MV-4-11 (cell line): ENCODE measurements at regions not wholly inside any gene's neighbourhood (a gene's known extent, or its start where the extent isn't known, plus 50 kb on each side); places are given as distances from the start of the nearest gene placed in this dataset.
A peak's percentile ranks its signal among the peaks of the same experiment; 100 is the strongest.

ENCODE experiments used
- DNase-seq: peaks from one replicate; lab custom pipeline; 2025; lab: John Stamatoyannopoulos, UW

DNA sequence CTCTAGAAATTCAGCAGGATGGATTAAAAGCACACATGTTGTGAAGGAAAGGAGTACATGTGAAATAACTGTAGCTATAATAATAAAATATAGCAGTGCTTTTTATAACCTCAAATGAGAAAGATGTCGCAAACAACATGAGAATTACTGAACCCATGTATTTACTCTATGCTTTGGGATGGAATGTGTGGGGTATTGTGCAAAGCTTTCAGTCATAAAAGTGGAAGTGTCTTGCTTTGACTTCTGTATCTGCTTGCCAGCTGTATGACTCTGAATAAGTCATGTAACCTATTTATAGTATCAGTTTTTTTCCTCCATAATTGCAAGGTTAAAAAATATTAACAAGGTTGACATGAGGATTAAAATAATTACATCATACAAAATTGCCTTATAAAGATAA lies 519.3 kb upstream of the CADM2 start:
- DNase-seq: peak; percentile 78

DNA sequence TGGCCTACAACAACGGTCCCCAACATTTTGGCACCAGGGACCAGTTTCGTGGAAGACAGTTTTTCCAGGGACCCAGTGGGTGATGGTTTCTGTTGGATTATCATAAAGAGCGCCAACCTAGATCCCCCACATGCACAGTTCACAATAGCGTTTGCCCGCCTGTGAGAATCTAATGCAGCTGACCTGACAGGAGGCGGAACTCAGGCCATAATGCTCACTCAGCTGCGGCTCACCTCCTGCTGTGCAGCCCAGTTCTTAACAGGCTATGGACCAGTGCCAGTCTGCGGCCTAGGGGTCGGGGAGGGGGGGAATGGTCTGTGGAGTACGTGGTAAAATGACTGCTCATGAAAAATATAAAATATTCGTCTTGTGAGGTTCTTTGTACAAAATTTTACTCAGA lies 518.5 kb upstream of the CADM2 start:
- no peak for DNase-seq

DNA sequence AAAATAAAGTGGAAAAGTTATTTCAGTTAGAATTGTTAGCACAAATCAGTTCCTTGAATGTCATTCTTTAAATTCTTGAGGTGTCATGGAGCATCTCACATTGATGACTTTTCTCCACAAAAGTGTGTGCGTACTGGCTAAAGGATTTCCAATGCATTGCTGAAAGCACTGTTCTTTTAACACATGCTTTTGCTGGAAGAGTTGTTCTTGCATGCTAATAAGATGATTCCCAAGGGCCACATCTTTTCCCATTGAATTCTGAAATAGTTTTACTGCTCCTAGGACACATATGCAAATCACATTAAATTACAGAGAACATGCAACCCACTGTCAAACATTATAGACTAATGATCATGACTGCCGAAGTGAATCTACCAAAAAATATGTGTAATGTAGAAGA lies 516.3 kb upstream of the CADM2 start:
- no peak for DNase-seq

DNA sequence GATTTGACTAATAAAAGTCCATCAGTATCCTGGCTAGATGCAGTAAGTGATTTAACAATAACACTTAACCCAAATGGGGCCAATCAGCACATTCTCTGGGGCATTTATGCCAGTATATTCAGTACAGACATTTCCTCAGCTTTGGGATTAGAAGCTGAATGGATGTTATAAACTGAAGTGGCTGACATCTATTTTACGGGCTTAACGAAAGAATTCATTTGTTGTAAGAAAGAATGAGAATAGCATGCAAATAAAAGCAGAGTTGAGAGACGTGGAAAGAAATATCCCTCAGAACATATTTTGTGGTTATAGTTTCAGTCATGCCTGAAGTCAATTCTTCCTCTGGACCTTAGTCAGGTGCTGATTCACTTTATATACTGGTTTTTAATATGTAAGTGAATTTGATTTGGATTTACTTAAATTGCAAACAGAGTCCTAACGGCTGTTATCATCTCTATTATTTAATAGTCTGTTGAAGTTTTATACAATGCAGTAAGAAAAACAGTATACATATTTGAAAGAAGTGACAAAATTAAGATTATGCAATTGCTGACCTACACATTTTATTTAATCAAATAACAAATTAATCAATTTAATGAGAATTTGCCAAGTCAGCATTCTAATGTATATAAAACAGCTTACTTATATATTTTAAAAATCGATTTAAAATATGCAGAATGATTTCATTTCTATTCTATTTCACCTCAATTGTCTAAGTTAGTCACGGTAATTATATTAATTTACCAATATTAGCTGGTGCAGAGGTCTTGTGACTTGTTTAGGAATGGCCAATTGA lies 513.9 kb upstream of the CADM2 start:
- DNase-seq: no peak

DNA sequence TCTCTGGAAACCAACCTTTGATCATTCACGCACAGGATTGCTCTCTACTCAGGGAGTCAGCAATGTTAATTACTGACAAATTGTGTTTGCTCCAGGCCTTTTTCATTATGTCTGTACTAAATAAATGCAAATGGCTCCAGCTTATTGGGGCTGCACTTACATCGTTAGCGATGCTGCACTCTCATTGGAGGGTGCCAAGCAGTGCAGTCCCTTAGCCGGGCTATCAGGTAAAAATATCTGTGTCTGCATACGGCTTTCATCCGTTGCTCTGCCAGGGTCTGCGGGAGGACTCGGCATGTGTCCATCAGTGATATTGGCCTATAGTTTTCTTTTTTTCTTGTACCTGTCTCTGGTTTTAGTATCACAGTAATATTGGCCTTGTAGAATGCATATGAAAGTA lies 471.5 kb upstream of the CADM2 start:
- no peak for DNase-seq

DNA sequence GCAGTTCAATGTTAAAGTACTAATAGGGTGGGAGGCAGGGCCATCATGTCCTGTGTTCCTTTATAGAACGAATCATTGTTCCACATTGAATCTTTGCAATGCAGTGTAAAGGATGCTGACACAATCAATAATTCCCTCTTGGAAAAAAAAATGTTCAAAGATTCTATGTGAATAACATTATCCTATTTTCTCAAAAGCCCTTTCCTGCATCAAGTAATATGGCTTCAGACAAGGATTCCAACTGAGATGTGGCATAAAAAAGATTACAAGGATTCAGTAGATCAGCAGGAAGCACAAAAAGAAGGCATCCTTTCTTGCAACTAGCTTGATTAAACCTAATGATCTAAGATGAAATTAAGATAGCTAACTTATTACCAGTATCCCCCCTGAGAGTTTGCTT lies 454.0 kb upstream of the CADM2 start:
- DNase-seq: no peak

DNA sequence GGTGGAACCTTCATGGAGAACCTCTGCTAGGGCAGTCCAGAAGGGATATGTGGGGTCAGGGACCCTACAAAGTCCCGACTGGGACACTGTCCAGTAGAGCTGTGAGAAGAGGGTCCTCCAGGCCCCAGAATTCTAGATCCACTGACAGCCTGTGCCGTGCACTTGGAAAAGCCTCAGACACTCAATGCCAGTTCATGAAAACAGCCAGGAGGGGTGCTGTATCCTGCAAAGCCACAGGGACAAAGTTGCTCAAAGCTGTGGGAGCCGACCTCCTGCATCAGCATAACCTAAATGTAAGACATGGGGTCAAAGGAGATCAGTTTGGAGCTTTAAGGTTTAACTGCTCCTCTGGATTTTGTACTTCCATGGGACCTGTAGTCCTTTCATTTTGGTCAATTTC lies 448.8 kb upstream of the CADM2 start:
- DNase-seq: no peak

DNA sequence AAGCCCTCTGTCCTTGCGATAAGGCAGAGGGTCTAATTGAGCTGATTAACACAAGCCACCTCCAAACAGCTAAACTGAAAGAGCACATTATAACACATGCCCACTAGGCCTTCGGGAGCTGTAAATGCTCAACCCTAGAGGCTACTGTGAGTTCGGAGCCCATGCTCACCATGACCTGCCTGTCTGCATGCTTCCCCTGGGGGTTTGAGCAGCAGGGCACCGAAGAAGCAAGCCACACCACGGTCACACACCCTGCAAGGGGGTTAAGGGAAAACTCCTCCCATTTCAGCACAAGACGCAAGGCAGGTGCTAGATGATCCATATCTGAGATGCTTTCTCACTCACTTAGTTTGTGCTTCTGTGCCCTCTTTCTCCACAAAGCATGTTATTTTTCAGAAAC lies 435.9 kb upstream of the CADM2 start:
- DNase-seq: no peak

DNA sequence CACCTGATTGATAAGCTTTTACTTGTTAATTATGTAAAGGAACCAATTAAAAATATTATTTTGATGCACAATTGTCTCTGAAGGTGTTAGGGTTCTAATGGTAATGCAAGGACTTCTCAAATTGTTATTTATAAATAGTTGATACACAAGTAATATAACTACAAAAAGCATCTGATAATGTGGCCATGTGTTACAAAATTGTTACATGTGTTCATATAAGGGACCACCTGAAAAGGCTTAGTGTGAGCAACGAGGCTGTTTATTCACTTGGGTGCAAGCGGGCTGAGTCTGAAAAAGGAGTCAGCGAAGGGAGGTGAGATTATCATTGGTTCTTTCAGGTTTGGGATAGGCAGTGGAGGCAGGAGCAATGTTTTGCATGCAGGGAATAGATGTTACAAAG lies 421.9 kb upstream of the CADM2 start:
- DNase-seq: no peak

DNA sequence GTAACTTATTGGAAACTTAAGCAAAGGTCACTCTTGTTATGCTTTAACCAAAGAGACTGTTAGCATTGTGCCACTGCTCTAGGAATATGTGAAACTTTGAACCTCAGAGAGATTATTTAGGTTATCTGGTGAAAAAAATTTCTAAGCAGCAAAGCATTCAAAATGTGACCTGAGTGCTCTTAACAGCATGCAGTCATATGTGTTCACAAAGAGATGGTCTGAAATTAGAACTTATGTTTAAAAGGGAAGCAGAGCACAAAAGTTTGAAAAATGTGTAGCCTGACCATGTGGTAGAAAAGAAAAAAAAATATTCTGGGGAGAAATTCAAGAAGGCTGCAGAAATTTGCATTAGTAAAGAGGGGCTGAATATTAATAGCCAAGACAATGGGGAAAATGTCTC lies 420.2 kb upstream of the CADM2 start:
- DNase-seq: no peak

DNA sequence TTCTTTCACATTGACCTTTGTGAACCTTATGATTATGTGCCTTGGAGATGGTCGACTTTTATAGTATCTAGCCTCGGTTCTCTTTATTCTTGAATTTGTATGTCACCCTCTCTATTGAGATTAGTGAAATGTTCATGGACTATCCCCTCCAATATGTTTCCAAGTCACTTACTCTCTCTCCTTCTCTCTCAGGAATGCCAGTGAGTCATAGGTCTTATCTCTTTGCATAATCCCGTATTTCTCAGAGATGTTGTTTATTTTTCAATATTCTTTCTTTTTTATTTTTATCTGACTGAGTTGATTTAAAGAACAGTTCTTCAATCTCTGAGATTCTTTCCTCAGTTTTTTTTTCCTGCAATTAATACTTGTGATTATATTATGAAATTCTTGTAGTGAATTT lies 411.6 kb upstream of the CADM2 start:
- no peak for DNase-seq

DNA sequence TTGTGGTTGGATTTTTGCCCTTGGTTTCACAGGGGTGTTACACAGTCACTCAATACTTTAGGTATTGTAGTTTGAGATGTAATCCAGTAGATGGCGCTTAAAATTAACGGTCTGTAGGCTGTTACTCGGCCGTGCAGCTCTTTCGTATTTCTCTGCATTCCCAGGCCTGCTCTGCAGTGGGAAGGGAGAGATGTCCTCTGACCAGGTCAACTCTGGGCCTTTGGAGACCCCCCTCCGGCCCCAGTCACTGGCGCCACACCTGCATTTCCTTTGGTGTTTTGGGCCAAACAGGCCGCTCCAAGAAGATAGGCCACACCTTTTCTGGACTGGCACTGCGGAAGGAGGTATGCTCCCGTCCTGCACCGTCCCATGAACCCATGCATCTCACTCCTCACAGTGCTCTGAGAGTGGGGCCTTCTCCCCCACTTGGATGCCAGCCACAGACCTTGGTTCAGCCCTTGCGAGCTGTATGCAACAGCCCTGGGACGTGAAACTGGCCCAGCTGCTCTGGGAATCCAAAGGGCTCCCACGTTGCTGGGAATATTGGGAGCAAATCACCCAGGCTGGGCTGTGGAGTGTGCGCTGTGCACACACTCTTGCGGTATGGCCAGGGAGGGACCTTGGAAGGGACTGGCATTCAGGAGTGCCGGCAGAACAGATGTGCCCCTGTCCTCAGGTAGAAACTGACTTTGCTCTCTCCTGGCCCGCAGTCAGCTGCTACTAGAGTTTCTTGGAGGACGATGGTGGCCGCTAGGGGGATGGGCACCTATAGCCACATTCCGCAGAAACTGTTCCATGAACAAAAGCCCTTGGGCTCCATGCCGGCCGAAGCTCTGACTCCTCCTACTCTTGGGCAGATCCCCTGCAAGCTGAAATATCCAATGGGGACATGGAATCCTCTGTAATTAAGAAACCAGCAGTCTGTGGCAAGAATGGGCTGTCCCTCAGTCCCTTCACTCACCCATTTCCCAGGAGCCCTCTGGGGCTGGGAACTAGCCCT lies 410.5 kb upstream of the CADM2 start:
- peak; percentile 11 for DNase-seq

DNA sequence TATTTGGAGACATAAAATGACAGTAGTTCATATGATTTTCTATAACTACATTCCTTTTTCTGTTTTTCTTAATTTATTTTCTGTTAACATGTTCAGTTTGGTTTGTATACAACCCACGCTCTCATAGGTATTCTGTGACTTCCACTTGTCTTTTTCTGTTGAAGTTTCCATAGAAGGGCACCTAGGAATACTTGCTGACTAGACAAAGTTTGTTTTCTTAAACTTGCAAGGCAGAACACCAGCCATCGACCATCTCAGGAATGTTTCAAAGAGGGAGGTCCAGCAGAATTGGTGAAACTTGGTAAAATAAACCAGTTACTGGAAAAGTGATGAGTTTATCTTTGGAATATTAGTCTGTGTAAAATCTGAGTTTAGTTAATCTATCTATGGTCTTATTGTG lies 403.2 kb upstream of the CADM2 start:
- DNase-seq: no peak

DNA sequence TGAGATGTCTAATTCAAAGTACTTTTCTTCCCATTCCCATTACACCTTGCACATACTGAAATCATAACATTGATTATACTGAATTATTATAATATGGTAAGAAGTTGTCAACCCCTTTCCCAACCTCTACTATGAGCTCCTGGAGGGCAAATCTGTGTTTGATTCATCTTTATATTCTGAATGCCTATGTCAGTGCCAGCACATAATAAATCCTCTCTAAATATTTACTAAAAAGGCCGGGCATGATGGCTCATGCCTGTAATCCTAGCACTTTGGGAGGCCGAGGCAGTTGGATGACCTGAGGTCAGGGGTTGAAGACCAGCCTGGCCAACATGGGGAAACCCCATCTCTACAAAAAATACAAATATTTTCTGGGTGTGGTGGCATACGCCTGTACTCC lies 392.5 kb upstream of the CADM2 start:
- DNase-seq: no peak

DNA sequence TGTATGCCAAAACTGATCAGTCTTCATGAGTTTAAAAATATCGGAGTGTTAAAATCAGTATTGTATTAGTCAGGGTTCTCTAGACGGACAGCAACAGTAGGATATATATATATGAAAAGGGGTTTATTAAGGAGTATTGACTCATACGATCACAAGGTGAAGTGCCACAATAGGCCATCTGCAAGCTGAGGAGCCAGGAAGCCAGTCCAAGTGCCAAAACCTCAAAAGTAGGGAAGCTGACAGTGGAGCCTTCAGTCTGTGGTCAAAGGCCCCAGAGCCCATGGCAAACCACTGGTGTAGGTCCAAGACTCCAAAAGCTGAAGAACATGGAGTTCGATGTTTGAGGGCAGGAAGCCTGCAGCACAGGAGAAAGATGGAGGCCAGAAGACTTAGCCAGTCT lies 391.0 kb upstream of the CADM2 start:
- no peak for DNase-seq

DNA sequence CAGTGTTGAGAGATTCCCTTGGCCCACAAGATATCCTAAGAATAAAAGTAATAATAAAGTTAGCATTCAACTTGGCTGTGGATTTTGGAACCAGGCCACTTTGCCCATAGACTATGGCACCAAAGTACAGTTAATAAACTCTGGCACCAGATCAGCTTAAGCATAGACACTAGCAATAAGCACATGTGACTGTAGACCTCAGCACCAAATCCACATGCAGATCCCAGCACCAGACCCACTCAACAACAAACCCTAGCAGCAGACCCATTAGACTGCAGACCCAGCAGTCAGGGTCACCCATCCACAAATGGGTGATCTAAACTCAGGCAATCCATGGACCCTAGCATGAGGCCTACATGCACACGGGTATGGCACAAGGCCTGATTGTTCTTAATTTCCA lies 384.8 kb upstream of the CADM2 start:
- no peak for DNase-seq

DNA sequence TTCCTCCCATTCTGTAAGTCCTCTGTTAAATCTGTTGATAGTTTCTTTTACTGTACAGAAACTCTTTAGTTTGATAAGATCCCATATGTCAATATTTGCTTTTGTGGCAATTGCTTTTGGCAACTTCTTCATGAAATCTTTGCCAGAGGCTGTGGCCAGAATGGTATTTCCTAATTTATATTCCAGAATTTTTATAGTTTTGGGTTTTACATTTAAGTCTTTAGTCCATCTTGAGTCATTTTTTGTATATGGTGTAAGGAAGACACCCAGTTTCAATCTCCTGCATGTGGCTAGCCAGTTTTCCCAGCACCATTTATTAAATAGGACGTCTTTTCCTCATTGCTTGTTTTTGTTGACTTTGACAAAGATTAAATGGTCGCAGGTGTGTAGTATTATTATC lies 372.4 kb upstream of the CADM2 start:
- DNase-seq: no peak

DNA sequence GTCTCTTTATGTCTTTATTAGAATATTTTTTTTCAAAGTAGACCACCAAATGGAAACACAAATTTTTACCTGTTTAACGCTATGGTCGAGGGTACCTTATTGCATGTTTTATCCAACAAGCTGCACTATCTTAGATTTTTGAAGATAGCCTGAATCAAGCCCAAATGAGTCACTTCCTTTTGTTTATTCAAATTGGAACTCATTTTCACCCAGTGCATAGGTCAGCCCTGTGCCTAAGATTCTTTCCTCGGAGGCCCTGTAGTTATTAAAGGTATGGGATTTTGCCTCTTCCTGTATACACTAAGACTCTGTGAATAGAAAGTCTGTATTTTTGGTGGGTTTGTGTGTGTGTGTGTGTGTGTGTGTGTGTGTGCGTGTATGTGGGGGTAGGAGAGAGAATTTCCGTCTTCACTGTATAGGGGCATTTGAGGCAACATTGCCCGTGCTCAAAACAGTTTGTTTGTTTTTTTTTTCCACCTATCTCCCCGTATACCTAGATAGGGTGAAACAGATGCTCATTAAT lies 358.0 kb upstream of the CADM2 start:
- DNase-seq: no peak

DNA sequence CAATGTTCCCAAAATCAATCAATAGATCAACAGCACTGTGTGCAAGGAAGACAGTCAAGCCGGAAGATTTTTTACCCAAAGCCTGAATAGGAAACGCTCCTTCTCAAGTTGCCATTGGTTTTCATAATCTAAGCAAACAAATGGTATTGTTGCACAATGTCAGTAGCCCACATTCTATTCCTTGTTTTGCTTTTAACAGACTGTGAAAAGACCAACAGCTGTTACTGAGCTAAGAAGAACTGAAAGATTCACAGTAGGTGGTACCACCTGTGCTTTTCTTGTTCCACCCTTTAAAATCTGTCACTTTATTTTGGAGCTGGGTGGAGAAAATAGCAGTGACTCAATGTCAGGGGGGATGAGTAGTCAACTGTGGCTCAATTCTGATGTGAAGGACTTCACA lies 357.5 kb upstream of the CADM2 start:
- peak; percentile 84 for DNase-seq

DNA sequence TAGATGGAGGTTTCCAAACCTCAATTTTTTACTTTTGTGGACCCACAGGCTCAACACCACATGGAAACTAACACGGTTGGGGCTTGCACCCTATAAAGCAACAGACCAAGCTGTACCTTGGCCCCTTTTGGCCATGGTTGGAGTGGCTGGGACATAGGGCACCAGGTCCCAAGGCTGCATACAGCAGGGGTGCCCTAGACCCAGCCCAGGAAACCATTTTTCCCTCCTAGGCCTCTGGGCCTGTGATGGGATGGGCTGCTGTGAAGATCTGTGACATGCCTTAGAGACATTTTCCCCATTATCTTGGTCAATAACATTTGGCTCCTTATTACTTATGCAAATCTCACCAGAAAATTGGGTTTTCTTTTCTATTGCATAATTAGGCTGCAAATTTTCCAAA lies 337.0 kb upstream of the CADM2 start:
- no peak for DNase-seq

DNA sequence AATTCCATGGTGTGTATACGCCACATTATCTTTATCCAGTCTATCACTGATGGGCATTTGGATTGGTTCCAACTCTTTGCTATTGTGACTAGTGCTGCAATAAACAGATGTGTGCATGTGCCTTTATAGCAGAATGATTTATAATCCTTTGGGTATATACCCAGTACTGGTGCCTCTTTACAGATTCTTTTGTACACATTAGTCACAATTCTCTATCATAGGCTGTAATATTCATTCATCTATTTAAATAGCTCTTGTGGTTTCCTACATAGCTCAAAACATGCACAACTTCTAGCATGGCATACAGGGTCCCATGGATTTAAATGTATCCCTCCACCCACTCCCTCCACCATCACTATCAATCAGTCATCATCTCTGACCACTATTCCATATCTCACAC lies 324.1 kb upstream of the CADM2 start:
- no peak for DNase-seq

DNA sequence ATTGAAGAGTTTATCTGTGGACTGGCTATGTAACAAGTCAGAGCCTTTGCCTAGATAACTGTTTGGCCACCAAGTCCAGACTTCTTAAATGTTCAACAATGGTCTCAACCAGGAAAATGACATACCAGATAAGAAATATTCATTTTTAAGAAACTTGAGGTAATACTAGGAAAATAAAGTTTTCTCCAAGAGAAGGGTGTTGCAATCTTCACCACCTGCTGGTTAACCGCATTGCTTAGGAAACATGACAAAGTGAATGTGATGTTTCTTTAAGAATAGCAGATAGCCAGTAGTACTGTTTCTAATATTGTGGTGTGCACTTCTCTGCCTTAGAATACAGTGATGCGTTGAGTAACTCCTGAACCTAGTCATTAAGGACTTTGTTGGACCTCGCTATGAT lies 321.5 kb upstream of the CADM2 start:
- peak; percentile 20 for DNase-seq

DNA sequence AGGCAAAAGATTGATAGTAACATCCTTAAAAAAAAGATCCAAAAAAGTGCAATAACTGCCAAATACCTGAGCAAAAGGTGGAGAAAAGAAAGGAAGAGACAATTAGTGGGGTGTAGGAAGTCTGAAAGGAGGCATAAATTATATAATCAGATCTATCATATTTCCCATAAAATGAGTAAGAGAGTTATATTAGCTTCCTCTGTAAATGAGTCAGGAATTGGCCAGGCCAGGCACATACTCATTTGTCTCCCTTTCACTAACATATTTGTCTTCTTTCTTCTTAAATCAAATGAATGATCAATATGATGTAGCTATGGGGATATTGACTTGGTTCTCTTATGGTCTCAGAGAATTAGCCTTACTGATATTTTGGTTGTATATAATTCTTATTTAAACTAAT lies 292.3 kb upstream of the CADM2 start:
- DNase-seq: no peak
